ENCODE measurements at regions not wholly inside any gene's neighbourhood (a gene's known extent, or its start where the extent isn't known, plus 50 kb on each side); places are given as distances from the start of the nearest gene placed in this dataset.
"Not testable (repeated sequence)": the region's sequence is repeated elsewhere in the genome, so short reads cannot be mapped to it uniquely, and the experiment has no call there.

- no peak for DNase-seq (ENCODE audit: low read depth in 2 of 2)
Measured at GRCh38 chr15:77909182-77909940, 168.2 kb downstream of the TBC1D2B start.

- not testable (repeated sequence) for DNase-seq (ENCODE audit: low read depth in 2 of 2)
Measured at GRCh38 chr15:77908752-77909111, 168.8 kb downstream of the TBC1D2B start.

GRCh38 chr15:77907824-77908751 is 169.4 kb downstream of the TBC1D2B start:
- peak; percentile 33 to 58 for DNase-seq (ENCODE audit: low read depth in 2 of 2)

- not testable (repeated sequence) for DNase-seq (ENCODE audit: low read depth in 2 of 2)
Measured at GRCh38 chr15:77906062-77906990, 171.2 kb downstream of the TBC1D2B start.

GRCh38 chr15:77905301-77905920 is 172.1 kb downstream of the TBC1D2B start:
- no peak for DNase-seq (ENCODE audit: low read depth in 2 of 2)

GRCh38 chr15:77904901-77905300 is 172.6 kb downstream of the TBC1D2B start:
- DNase-seq (ENCODE audit: low read depth in 2 of 2) = no peak

- no peak for DNase-seq (ENCODE audit: low read depth in 2 of 2)
Measured at GRCh38 chr15:77904436-77904821, 173.1 kb downstream of the TBC1D2B start.

GRCh38 chr15:77903761-77904435 is 173.6 kb downstream of the TBC1D2B start:
- DNase-seq (ENCODE audit: low read depth in 2 of 2) = not testable (repeated sequence)

- peak in 1 of 2 donors; percentile 8 for DNase-seq (ENCODE audit: low read depth in 2 of 2)
Measured at GRCh38 chr15:77902921-77903760, 174.4 kb downstream of the TBC1D2B start.

- no peak for DNase-seq (ENCODE audit: low read depth in 2 of 2)
Measured at GRCh38 chr15:77901921-77902750, 175.4 kb downstream of the TBC1D2B start.

GRCh38 chr15:77901251-77901881 is 176.1 kb downstream of the TBC1D2B start:
- DNase-seq (ENCODE audit: low read depth in 2 of 2) = no peak

GRCh38 chr15:77900331-77900963 is 177.1 kb downstream of the TBC1D2B start:
- peak; percentile 12 to 30 for DNase-seq (ENCODE audit: low read depth in 2 of 2)

GRCh38 chr15:77899776-77900175 is 177.7 kb downstream of the TBC1D2B start:
- DNase-seq (ENCODE audit: low read depth in 2 of 2) = not testable (repeated sequence)

- DNase-seq (ENCODE audit: low read depth in 2 of 2) = no peak
Measured at GRCh38 chr15:77898811-77899730, 178.4 kb downstream of the TBC1D2B start.

- no peak for DNase-seq (ENCODE audit: low read depth in 2 of 2)
Measured at GRCh38 chr15:77897896-77898406, 179.6 kb downstream of the TBC1D2B start.

GRCh38 chr15:77897113-77897895 is 180.2 kb downstream of the TBC1D2B start:
- not testable (repeated sequence) for DNase-seq (ENCODE audit: low read depth in 2 of 2)

All from stimulated activated CD4-positive, alpha-beta T cell treated with anti-CD3 and anti-CD28 coated beads, Interleukin-1b, Interleukin-23, amount 100 ng/mL, for 4 hours (primary cell).